ENCODE measurements at regions not wholly inside any gene's neighbourhood (a gene's known extent, or its start where the extent isn't known, plus 50 kb on each side); places are given as distances from the start of the nearest gene placed in this dataset.

DNA sequence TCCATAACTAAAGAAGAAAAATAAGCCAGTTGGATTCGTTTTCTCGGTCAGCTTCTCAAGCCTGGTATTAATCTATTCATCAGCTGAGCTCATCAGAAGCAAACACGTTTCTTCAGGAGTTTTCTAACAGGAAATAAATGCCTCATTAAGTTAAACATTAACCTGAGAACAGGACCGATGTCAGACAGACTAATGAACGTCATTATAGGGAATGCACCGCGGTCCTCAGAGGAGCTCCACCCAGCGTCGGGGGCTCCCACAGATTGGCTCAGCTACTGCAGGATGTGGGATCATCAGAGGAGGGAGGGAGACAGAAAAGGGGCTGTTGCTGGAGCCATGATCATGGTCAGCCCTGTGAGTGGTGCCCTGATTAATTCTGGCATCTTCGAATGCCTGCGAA lies 615.4 kb downstream of the PTPRU start:
- Histone ChIP-seq H3K36me3 (ENCODE audit: control insufficient read depth, insufficient read depth, low read length) (no peaks in the 10 kb centered on the region), H3K4me1 (ENCODE audit: control insufficient read depth, insufficient read depth, low read length) (no peaks in the 10 kb centered on the region), H3K27me3 (ENCODE audit: control insufficient read depth, insufficient read depth, low read length) (peaks cover 7% of the 10 kb centered on the region), H3K9ac (ENCODE audit: low read length) (no peak overlapping the region), H3K4me3 (ENCODE audit: low read length) (no peak overlapping the region), H3K27ac (ENCODE audit: low read depth, low read length) (no peak overlapping the region)

DNA sequence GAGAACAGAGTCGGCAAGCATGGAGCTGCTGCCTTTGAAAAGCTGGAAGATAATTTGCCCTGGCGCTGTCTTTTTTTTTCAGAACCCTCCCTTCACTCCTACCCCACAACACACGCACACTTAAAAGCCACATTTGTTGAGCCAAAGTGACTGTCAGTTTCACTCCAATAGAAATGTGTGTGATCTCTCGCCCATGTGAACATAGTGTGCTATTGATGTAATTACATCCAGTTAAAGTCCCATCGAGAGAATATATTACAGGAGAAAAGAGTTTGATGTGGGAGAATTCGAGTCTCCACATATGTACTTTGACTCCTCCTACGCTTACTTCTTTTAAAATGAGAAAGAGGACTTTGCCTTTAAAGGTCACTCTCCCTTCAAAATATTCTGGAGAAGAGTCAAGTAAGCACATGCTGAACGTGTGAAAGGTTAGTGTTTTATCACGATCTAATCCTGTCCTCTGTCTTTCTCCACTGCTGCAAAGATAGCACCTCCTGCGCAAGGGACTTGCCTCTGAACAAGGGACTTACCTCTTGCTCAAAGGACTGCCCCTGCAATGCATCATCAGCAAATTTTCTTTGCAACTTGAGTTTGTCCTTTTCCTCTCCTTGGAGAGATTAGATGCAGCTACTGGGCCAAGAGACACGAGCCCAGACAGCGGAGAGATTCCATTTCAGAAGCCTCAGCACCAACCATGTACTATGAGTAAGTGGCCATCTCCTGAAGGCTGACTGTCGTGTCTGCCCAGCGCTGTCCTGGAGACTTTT lies 613.9 kb downstream of the PTPRU start:
- Histone ChIP-seq H3K36me3 (ENCODE audit: control insufficient read depth, insufficient read depth, low read length) (no peaks in the 10 kb centered on the region), H3K9ac (ENCODE audit: low read length) (no peak overlapping the region), H3K4me3 (ENCODE audit: low read length) (no peak overlapping the region), H3K4me1 (ENCODE audit: control insufficient read depth, insufficient read depth, low read length) (no peaks in the 10 kb centered on the region), H3K27me3 (ENCODE audit: control insufficient read depth, insufficient read depth, low read length) (peaks cover 7% of the 10 kb centered on the region), H3K27ac (ENCODE audit: low read depth, low read length) (no peak overlapping the region)

GRCh38 chr1:29849038-29849750 lies 612.9 kb downstream of the PTPRU start:
- Histone ChIP-seq H3K4me3 (ENCODE audit: low read length) (no peak overlapping the region), H3K36me3 (ENCODE audit: control insufficient read depth, insufficient read depth, low read length) (no peaks in the 10 kb centered on the region), H3K4me1 (ENCODE audit: control insufficient read depth, insufficient read depth, low read length) (no peaks in the 10 kb centered on the region), H3K27me3 (ENCODE audit: control insufficient read depth, insufficient read depth, low read length) (peaks cover 7% of the 10 kb centered on the region), H3K27ac (ENCODE audit: low read depth, low read length) (no peak overlapping the region), H3K9ac (ENCODE audit: low read length) (no peak overlapping the region)

DNA sequence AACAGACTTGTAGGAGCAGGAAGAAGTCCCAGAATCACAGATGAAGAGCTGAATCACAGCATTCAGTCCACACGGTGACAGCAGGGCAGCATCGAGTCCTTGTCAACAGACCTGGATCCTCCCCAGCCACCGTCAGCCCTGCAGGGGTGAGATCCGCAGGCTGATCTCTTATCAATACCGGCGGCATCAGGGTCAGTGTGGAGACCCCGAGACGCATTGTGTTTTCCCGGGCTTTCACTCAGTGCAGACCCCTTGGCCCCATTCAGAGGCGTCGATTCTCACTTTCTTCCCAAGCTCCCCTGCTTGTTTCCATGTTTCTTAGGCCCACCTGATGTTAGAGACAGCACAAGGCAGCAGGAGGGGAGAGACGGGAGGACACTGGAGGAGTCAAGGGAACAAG lies 609.6 kb downstream of the PTPRU start:
- Histone ChIP-seq H3K36me3 (ENCODE audit: control insufficient read depth, insufficient read depth, low read length) (no peaks in the 10 kb centered on the region), H3K9ac (ENCODE audit: low read length) (no peak overlapping the region), H3K27me3 (ENCODE audit: control insufficient read depth, insufficient read depth, low read length) (peaks cover 7% of the 10 kb centered on the region), H3K4me3 (ENCODE audit: low read length) (no peak overlapping the region), H3K27ac (ENCODE audit: low read depth, low read length) (no peak overlapping the region), H3K4me1 (ENCODE audit: control insufficient read depth, insufficient read depth, low read length) (no peaks in the 10 kb centered on the region)

DNA sequence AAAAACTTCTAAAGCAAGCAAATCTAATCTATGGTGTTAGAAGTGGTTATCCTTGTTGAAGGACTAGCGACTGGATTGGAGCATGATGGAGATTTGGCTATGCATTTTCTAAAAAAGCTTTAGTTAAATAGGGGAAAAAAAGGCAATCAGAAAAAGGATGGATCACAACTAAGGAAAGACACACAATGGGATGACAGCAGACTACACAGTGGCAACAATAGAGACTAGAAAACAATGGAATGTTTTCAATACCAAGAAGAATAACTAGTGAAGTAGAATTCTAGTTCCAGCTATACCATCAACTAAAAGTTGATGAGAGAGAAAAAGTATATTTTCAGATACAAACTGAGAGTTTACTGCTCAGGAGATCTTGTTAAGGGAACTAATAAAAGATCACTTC lies 605.8 kb downstream of the PTPRU start:
- Histone ChIP-seq H3K36me3 (ENCODE audit: control insufficient read depth, insufficient read depth, low read length) (no peaks in the 10 kb centered on the region), H3K4me3 (ENCODE audit: low read length) (no peak overlapping the region), H3K27me3 (ENCODE audit: control insufficient read depth, insufficient read depth, low read length) (no peaks in the 10 kb centered on the region), H3K4me1 (ENCODE audit: control insufficient read depth, insufficient read depth, low read length) (no peaks in the 10 kb centered on the region), H3K27ac (ENCODE audit: low read depth, low read length) (no peak overlapping the region), H3K9ac (ENCODE audit: low read length) (no peak overlapping the region)

GRCh38 chr1:29839726-29840125 lies 603.4 kb downstream of the PTPRU start:
- H3K4me3 ChIP-seq (ENCODE audit: low read length): no peak overlapping the region
- no peaks in the 10 kb centered on the region for H3K4me1 ChIP-seq (ENCODE audit: control insufficient read depth, insufficient read depth, low read length)
- no peaks in the 10 kb centered on the region for H3K27me3 ChIP-seq (ENCODE audit: control insufficient read depth, insufficient read depth, low read length)
- H3K36me3 ChIP-seq (ENCODE audit: control insufficient read depth, insufficient read depth, low read length): no peaks in the 10 kb centered on the region
- no peak overlapping the region for H3K9ac ChIP-seq (ENCODE audit: low read length)
- no peak overlapping the region for H3K27ac ChIP-seq (ENCODE audit: low read depth, low read length)

DNA sequence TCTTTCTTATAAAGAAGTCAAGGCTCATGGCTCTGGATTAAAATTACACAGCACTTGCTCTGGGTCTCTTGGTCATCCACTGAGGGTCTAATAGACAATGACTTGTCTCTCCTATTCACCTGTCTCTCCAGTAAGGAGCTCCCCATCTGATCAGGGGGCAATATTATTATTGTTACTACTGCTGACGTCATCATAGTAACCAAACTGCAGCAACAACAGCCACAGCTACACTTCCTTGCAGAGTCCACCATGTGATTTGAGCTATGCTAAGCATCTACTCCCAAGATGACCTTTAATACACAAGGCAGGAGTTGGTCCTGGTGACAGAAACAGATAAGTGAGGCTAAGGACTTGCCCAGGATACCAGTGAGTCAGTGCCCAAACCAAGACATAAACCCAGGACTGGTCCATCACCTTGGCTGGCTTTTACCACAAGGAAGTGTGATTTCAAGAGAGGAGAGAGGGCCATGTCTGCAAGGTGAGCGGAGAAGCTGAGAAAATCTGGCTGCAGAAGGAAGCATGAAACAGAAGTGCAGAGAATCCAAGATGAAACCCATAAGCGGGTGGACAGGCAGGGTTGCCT lies 602.5 kb downstream of the PTPRU start:
- Histone ChIP-seq H3K4me3 (ENCODE audit: low read length) (no peak overlapping the region), H3K36me3 (ENCODE audit: control insufficient read depth, insufficient read depth, low read length) (no peaks in the 10 kb centered on the region), H3K4me1 (ENCODE audit: control insufficient read depth, insufficient read depth, low read length) (no peaks in the 10 kb centered on the region), H3K9ac (ENCODE audit: low read length) (no peak overlapping the region), H3K27me3 (ENCODE audit: control insufficient read depth, insufficient read depth, low read length) (no peaks in the 10 kb centered on the region), H3K27ac (ENCODE audit: low read depth, low read length) (no peak overlapping the region)

GRCh38 chr1:29836651-29837646 lies 600.6 kb downstream of the PTPRU start:
- Histone ChIP-seq H3K27me3 (ENCODE audit: control insufficient read depth, insufficient read depth, low read length) (no peaks in the 10 kb centered on the region), H3K9ac (ENCODE audit: low read length) (no peak overlapping the region), H3K4me1 (ENCODE audit: control insufficient read depth, insufficient read depth, low read length) (no peaks in the 10 kb centered on the region), H3K36me3 (ENCODE audit: control insufficient read depth, insufficient read depth, low read length) (no peaks in the 10 kb centered on the region), H3K27ac (ENCODE audit: low read depth, low read length) (no peak overlapping the region), H3K4me3 (ENCODE audit: low read length) (no peak overlapping the region)

DNA sequence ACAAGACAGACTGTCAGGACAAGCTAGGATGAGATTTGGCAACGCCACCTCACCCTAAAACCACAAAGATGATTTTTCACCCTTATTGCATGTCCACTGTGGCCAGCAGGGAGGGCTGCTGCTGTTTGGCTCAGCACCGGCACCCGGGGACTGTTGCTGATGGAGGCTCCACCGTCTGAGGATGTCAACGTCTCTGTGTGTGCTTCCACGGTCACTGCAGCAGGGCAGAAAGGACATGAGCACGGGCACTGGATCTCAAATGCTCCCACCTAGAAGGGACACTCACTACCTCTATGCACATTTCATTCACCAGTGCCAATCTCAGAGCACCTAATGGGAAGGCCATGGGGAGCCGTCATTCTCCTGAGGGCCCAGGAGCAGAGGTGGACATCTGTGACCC lies 599.6 kb downstream of the PTPRU start:
- Histone ChIP-seq H3K36me3 (ENCODE audit: control insufficient read depth, insufficient read depth, low read length) (no peaks in the 10 kb centered on the region), H3K9ac (ENCODE audit: low read length) (no peak overlapping the region), H3K27ac (ENCODE audit: low read depth, low read length) (no peak overlapping the region), H3K4me1 (ENCODE audit: control insufficient read depth, insufficient read depth, low read length) (no peaks in the 10 kb centered on the region), H3K27me3 (ENCODE audit: control insufficient read depth, insufficient read depth, low read length) (no peaks in the 10 kb centered on the region), H3K4me3 (ENCODE audit: low read length) (no peak overlapping the region)

GRCh38 chr1:29835406-29835805 lies 599.1 kb downstream of the PTPRU start:
- Histone ChIP-seq H3K36me3 (ENCODE audit: control insufficient read depth, insufficient read depth, low read length) (no peaks in the 10 kb centered on the region), H3K27ac (ENCODE audit: low read depth, low read length) (no peak overlapping the region), H3K9ac (ENCODE audit: low read length) (no peak overlapping the region), H3K27me3 (ENCODE audit: control insufficient read depth, insufficient read depth, low read length) (peaks cover 2% of the 10 kb centered on the region), H3K4me3 (ENCODE audit: low read length) (no peak overlapping the region), H3K4me1 (ENCODE audit: control insufficient read depth, insufficient read depth, low read length) (no peaks in the 10 kb centered on the region)

GRCh38 chr1:29833581-29833980 lies 597.3 kb downstream of the PTPRU start:
- Histone ChIP-seq H3K9ac (ENCODE audit: low read length) (no peak overlapping the region), H3K27ac (ENCODE audit: low read depth, low read length) (no peak overlapping the region), H3K4me1 (ENCODE audit: control insufficient read depth, insufficient read depth, low read length) (no peaks in the 10 kb centered on the region), H3K27me3 (ENCODE audit: control insufficient read depth, insufficient read depth, low read length) (peaks cover 4% of the 10 kb centered on the region), H3K36me3 (ENCODE audit: control insufficient read depth, insufficient read depth, low read length) (no peaks in the 10 kb centered on the region), H3K4me3 (ENCODE audit: low read length) (no peak overlapping the region)

- Histone ChIP-seq H3K36me3 (ENCODE audit: control insufficient read depth, insufficient read depth, low read length) (no peaks in the 10 kb centered on the region), H3K4me3 (ENCODE audit: low read length) (no peak overlapping the region), H3K27me3 (ENCODE audit: control insufficient read depth, insufficient read depth, low read length) (peaks cover 4% of the 10 kb centered on the region), H3K27ac (ENCODE audit: low read depth, low read length) (no peak overlapping the region), H3K4me1 (ENCODE audit: control insufficient read depth, insufficient read depth, low read length) (no peaks in the 10 kb centered on the region), H3K9ac (ENCODE audit: low read length) (no peak overlapping the region)
Observed at GRCh38 chr1:29832936-29833335, 596.6 kb downstream of the PTPRU start.
